CD4-positive, CD25-positive, alpha-beta regulatory T cell (primary cell): ENCODE measurements at regions not wholly inside any gene's neighbourhood (a gene's known extent, or its start where the extent isn't known, plus 50 kb on each side); places are given as distances from the start of the nearest gene placed in this dataset.
"Not testable (repeated sequence)": the region's sequence is repeated elsewhere in the genome, so short reads cannot be mapped to it uniquely, and the experiment has no call there.

Experiments
- ATAC-seq, 2 donors: fragments of 150-1000 bp; cut with Tn5 transposase; one replicate each; pipeline ENCODE4 v1.10.0; 2021; ENCODE audit warnings: low read depth in 2 of 2, moderate number of reproducible peaks in 2 of 2, moderate library complexity in 1 of 2
- DNase-seq, 3 donors: peaks; one replicate each; pipeline versions ENCODE4 v3.0.0 to v3.0.0-alpha.2; 2012 to 2022; ENCODE audit warnings: mixed read lengths in 1 of 3
- H3K27ac ChIP-seq: one replicate; pipeline ENCODE4 v1.7.0; 2013; ENCODE audit warnings: mild to moderate bottlenecking, low read length; ENCODE audit not compliant: insufficient read depth, poor library complexity, severe bottlenecking
- H3K27me3 ChIP-seq: one replicate; pipeline ENCODE4 v1.7.0; 2013; ENCODE audit warnings: low read length; ENCODE audit not compliant: control insufficient read depth, insufficient read depth
- H3K36me3 ChIP-seq: one replicate; pipeline ENCODE4 v1.7.0; 2013; ENCODE audit warnings: mild to moderate bottlenecking, low read length, moderate library complexity; ENCODE audit not compliant: control insufficient read depth, insufficient read depth
- H3K4me1 ChIP-seq: 2 replicates; pipeline ENCODE4 v1.7.0; 2013; ENCODE audit warnings: mild to moderate bottlenecking, low read length; ENCODE audit not compliant: insufficient read depth, control insufficient read depth, poor library complexity, severe bottlenecking
- H3K4me3 ChIP-seq: one replicate; pipeline ENCODE4 v1.7.0; 2013; ENCODE audit warnings: low read depth, mild to moderate bottlenecking, low read length, moderate library complexity
- H3K9me3 ChIP-seq, 2 experiments: 1 replicate in 1 of 2; 2 replicates in 1 of 2; pipeline ENCODE4 v1.7.0; 2013; ENCODE audit warnings: low read length in 2 of 2, mild to moderate bottlenecking in 1 of 2, moderate library complexity in 1 of 2; ENCODE audit not compliant: control insufficient read depth in 2 of 2
- H3K27ac Mint-ChIP-seq, 3 donors: one replicate each; pipeline ENCODE4 v1.8.0; 2020 to 2022; ENCODE audit warnings: mild to moderate bottlenecking in 3 of 3, mixed read lengths in 3 of 3, moderate library complexity in 2 of 3
- H3K27me3 Mint-ChIP-seq: one replicate; pipeline ENCODE4 v1.8.0; 2022; ENCODE audit warnings: mild to moderate bottlenecking, mixed read lengths
- H3K36me3 Mint-ChIP-seq: one replicate; pipeline ENCODE4 v1.8.0; 2020; ENCODE audit warnings: mixed read lengths
- H3K4me1 Mint-ChIP-seq, 4 donors: one replicate each; pipeline ENCODE4 v1.8.0; 2020 to 2022; ENCODE audit warnings: mixed read lengths in 4 of 4, mild to moderate bottlenecking in 1 of 4
- H3K4me3 Mint-ChIP-seq, 4 donors: one replicate each; pipeline ENCODE4 v1.8.0; 2020 to 2022; ENCODE audit warnings: mild to moderate bottlenecking in 4 of 4, mixed read lengths in 4 of 4, moderate library complexity in 3 of 4
- H3K9me3 Mint-ChIP-seq, 7 donors: one replicate each; pipeline ENCODE4 v1.8.0; 2020 to 2022; ENCODE audit warnings: mixed read lengths in 7 of 7, mild to moderate bottlenecking in 3 of 7, moderate library complexity in 2 of 7

GRCh38 chr2:215636816-215637215 is 200.9 kb upstream of the FN1 start:
- DNase-seq (no peak), ATAC-seq (no peak)
- H3K4me1 Mint-ChIP-seq = no peaks in the 10 kb centered on the region
- Histone ChIP-seq H3K4me1 (no peaks in the 10 kb centered on the region), H3K27me3 (no peaks in the 10 kb centered on the region), H3K36me3 (no peaks in the 10 kb centered on the region), H3K27ac (no peak overlapping the region), H3K9me3 (peaks cover 0 to 5% of the 10 kb centered on the region in 2 experiments), H3K4me3 (no peak overlapping the region)
- no peaks in the 10 kb centered on the region for H3K36me3 Mint-ChIP-seq
- H3K27ac Mint-ChIP-seq = no peak overlapping the region
- no peak overlapping the region for H3K4me3 Mint-ChIP-seq
- H3K27me3 Mint-ChIP-seq = no peaks in the 10 kb centered on the region
- H3K9me3 Mint-ChIP-seq = peaks cover 0 to 26% (median 11%) of the 10 kb centered on the region in 7 donors

- H3K27ac ChIP-seq = no peak overlapping the region
- ATAC-seq (no peak), DNase-seq (no peak)
- no peaks in the 10 kb centered on the region for H3K4me1 Mint-ChIP-seq
- peaks cover 0 to 33% (median 10%) of the 10 kb centered on the region in 7 donors for H3K9me3 Mint-ChIP-seq
- H3K36me3 Mint-ChIP-seq = no peaks in the 10 kb centered on the region
- peaks cover 0 to 5% of the 10 kb centered on the region in 2 experiments for H3K9me3 ChIP-seq
- H3K4me1 ChIP-seq = no peaks in the 10 kb centered on the region
- no peaks in the 10 kb centered on the region for H3K36me3 ChIP-seq
- no peak overlapping the region for H3K27ac Mint-ChIP-seq
- no peaks in the 10 kb centered on the region for H3K27me3 Mint-ChIP-seq
- H3K4me3 Mint-ChIP-seq = no peak overlapping the region
- no peak overlapping the region for H3K4me3 ChIP-seq
- no peaks in the 10 kb centered on the region for H3K27me3 ChIP-seq
These were observed 199.9 kb upstream of the FN1 start for GRCh38 chr2:215635788-215636139.

- Histone ChIP-seq H3K4me1 (no peaks in the 10 kb centered on the region), H3K36me3 (no peaks in the 10 kb centered on the region), H3K27me3 (no peaks in the 10 kb centered on the region), H3K9me3 (peaks cover 0 to 5% of the 10 kb centered on the region in 2 experiments), H3K4me3 (no peak overlapping the region), H3K27ac (no peak overlapping the region)
- H3K4me1 Mint-ChIP-seq = no peaks in the 10 kb centered on the region
- H3K36me3 Mint-ChIP-seq = no peaks in the 10 kb centered on the region
- H3K4me3 Mint-ChIP-seq = no peak overlapping the region
- no peaks in the 10 kb centered on the region for H3K27me3 Mint-ChIP-seq
- DNase-seq (no peak), ATAC-seq (no peak)
- no peak overlapping the region for H3K27ac Mint-ChIP-seq
- peaks cover 0 to 37% (median 10%) of the 10 kb centered on the region in 7 donors for H3K9me3 Mint-ChIP-seq
These were observed 199.4 kb upstream of the FN1 start for GRCh38 chr2:215635071-215635787.

GRCh38 chr2:215633360-215633759 is 197.5 kb upstream of the FN1 start:
- no peaks in the 10 kb centered on the region for H3K36me3 Mint-ChIP-seq
- no peak overlapping the region for H3K4me3 Mint-ChIP-seq
- H3K27me3 Mint-ChIP-seq = no peaks in the 10 kb centered on the region
- Histone ChIP-seq H3K27me3 (no peaks in the 10 kb centered on the region), H3K9me3 (peaks cover 0 to 5% of the 10 kb centered on the region in 2 experiments), H3K4me3 (no peak overlapping the region), H3K27ac (no peak overlapping the region), H3K4me1 (no peaks in the 10 kb centered on the region), H3K36me3 (no peaks in the 10 kb centered on the region)
- no peaks in the 10 kb centered on the region for H3K4me1 Mint-ChIP-seq
- peaks cover 0 to 29% (median 8%) of the 10 kb centered on the region in 7 donors for H3K9me3 Mint-ChIP-seq
- no peak overlapping the region for H3K27ac Mint-ChIP-seq
- DNase-seq (no peak), ATAC-seq (no peak)

GRCh38 chr2:215631696-215632095 is 195.8 kb upstream of the FN1 start:
- no peak overlapping the region for H3K4me3 Mint-ChIP-seq
- no peak overlapping the region for H3K4me3 ChIP-seq

GRCh38 chr2:215630796-215631195 is 194.9 kb upstream of the FN1 start:
- not testable (repeated sequence) for DNase-seq, H3K4me3 Mint-ChIP-seq, H3K36me3 Mint-ChIP-seq, H3K27ac ChIP-seq, H3K4me3 ChIP-seq, H3K27me3 Mint-ChIP-seq, H3K36me3 ChIP-seq, ATAC-seq, H3K27ac Mint-ChIP-seq, H3K9me3 ChIP-seq, H3K4me1 Mint-ChIP-seq, H3K27me3 ChIP-seq, H3K4me1 ChIP-seq
- peaks cover 0 to 28% (median 3%) of the 10 kb centered on the region in 7 donors for H3K9me3 Mint-ChIP-seq

More at GRCh38 chr2:215631696-215632095, 195.8 kb upstream of the FN1 start:
- H3K4me1 Mint-ChIP-seq = no peaks in the 10 kb centered on the region
- no peak overlapping the region for H3K27ac Mint-ChIP-seq
- Histone ChIP-seq H3K36me3 (no peaks in the 10 kb centered on the region), H3K27ac (no peak overlapping the region), H3K9me3 (peaks cover 0 to 5% of the 10 kb centered on the region in 2 experiments), H3K4me1 (no peaks in the 10 kb centered on the region), H3K27me3 (no peaks in the 10 kb centered on the region)
- DNase-seq = no peak
- H3K36me3 Mint-ChIP-seq = no peaks in the 10 kb centered on the region
- peaks cover 0 to 28% (median 6%) of the 10 kb centered on the region in 7 donors for H3K9me3 Mint-ChIP-seq
- no peak for ATAC-seq
- H3K27me3 Mint-ChIP-seq = no peaks in the 10 kb centered on the region

GRCh38 chr2:215627771-215628170 is 191.9 kb upstream of the FN1 start:
- no peak overlapping the region for H3K4me3 Mint-ChIP-seq
- Histone ChIP-seq H3K4me3 (no peak overlapping the region), H3K4me1 (no peaks in the 10 kb centered on the region), H3K27me3 (no peaks in the 10 kb centered on the region), H3K9me3 (no peaks in the 10 kb centered on the region), H3K27ac (no peak overlapping the region), H3K36me3 (no peaks in the 10 kb centered on the region)
- DNase-seq (no peak), ATAC-seq (no peak)
- no peaks in the 10 kb centered on the region for H3K36me3 Mint-ChIP-seq
- H3K27ac Mint-ChIP-seq = no peak overlapping the region
- H3K9me3 Mint-ChIP-seq = peaks cover 0 to 18% (median 2%) of the 10 kb centered on the region in 7 donors
- no peaks in the 10 kb centered on the region for H3K4me1 Mint-ChIP-seq
- no peaks in the 10 kb centered on the region for H3K27me3 Mint-ChIP-seq

- H3K36me3 Mint-ChIP-seq = no peaks in the 10 kb centered on the region
- no peak for DNase-seq
- no peaks in the 10 kb centered on the region for H3K4me1 ChIP-seq
- no peak overlapping the region for H3K4me3 ChIP-seq
- H3K36me3 ChIP-seq = no peaks in the 10 kb centered on the region
- no peaks in the 10 kb centered on the region for H3K27me3 ChIP-seq
- no peaks in the 10 kb centered on the region for H3K4me1 Mint-ChIP-seq
- H3K4me3 Mint-ChIP-seq = no peak overlapping the region
- H3K27ac Mint-ChIP-seq = no peak overlapping the region
- H3K27me3 Mint-ChIP-seq = no peaks in the 10 kb centered on the region
- peaks cover 0 to 11% (median 2%) of the 10 kb centered on the region in 7 donors for H3K9me3 Mint-ChIP-seq
- H3K27ac ChIP-seq = no peak overlapping the region
- ATAC-seq = no peak
- H3K9me3 ChIP-seq = no peaks in the 10 kb centered on the region
These were observed 191.0 kb upstream of the FN1 start for GRCh38 chr2:215626812-215627281.
